PC-9 (cell line): ENCODE measurements at regions not wholly inside any gene's neighbourhood (a gene's known extent, or its start where the extent isn't known, plus 50 kb on each side); places are given as distances from the start of the nearest gene placed in this dataset.

Experiments
- BruUV-seq: library from RNA; stranded (reverse); fragments of 400-500 nt; replicated peaks from 2 replicates; lab custom pipeline; 2021; lab: Mats Ljungman, UMichigan
- CTCF ChIA-PET: fragments of 300-600 bp; sonication (Branson Sonifier 250); formaldehyde crosslinking; loops from one replicate; lab custom pipeline; 2022; ENCODE audit warnings: antibody characterized with exemption; lab: Charles Lee
- POLR2A ChIA-PET: fragments of 300-600 bp; sonication (Branson Sonifier 250); formaldehyde crosslinking; loops from one replicate; lab custom pipeline; 2022; ENCODE audit warnings: antibody characterized with exemption; ENCODE audit not compliant: unreplicated experiment; lab: Charles Lee
- DNase-seq, 2 experiments: peaks; one replicate each; pipeline versions ENCODE4 v3.0.0 to v3.0.0-alpha.2; 2015 to 2022; ENCODE audit warnings: mixed read lengths in 1 of 2
- H2AFZ ChIP-seq: fragments of 200-600 bp; sonication (generic); 2 replicates; pipeline ENCODE4 v1.8.1; 2017; ENCODE audit warnings: antibody characterized with exemption
- H3F3A ChIP-seq: fragments of 200-600 bp; sonication (generic); 2 replicates; pipeline ENCODE4 v1.8.1; 2017; ENCODE audit warnings: antibody characterized with exemption, mild to moderate bottlenecking, low read depth; ENCODE audit not compliant: insufficient read depth
- H3K27ac ChIP-seq: fragments of 200-600 bp; sonication (generic); 2 replicates; pipeline ENCODE4 v1.6.1; 2016; ENCODE audit warnings: mixed run types
- H3K27me3 ChIP-seq: fragments of 200-600 bp; sonication (generic); 2 replicates; pipeline ENCODE4 v1.6.1; 2016; ENCODE audit warnings: low read depth, mixed run types; ENCODE audit not compliant: insufficient read depth
- H3K36me3 ChIP-seq: fragments of 200-600 bp; sonication (generic); 2 replicates; pipeline ENCODE4 v1.6.1; 2016; ENCODE audit warnings: low read depth, mixed run types
- H3K4me1 ChIP-seq: fragments of 200-600 bp; sonication (generic); replicated peaks from 2 replicates; pipeline ENCODE4 v1.6.1; 2016; ENCODE audit warnings: mixed run types; ENCODE audit not compliant: insufficient read depth
- H3K4me2 ChIP-seq: fragments of 200-600 bp; sonication (generic); 2 replicates; pipeline ENCODE4 v1.6.1; 2017; ENCODE audit warnings: mixed run types
- H3K4me3 ChIP-seq: fragments of 200-600 bp; sonication (generic); 2 replicates; pipeline ENCODE4 v1.6.1; 2016; ENCODE audit warnings: mixed run types
- H3K79me2 ChIP-seq: fragments of 200-600 bp; sonication (generic); 2 replicates; pipeline ENCODE4 v1.6.1; 2017; ENCODE audit warnings: low read depth, mixed run types
- H3K9me2 ChIP-seq: fragments of 200-600 bp; sonication (generic); 2 replicates; pipeline ENCODE4 v1.8.1; 2017; ENCODE audit warnings: mild to moderate bottlenecking; ENCODE audit not compliant: insufficient read depth
- H3K9me3 ChIP-seq: fragments of 200-600 bp; sonication (generic); 2 replicates; pipeline ENCODE4 v1.8.1; 2016; ENCODE audit warnings: low read depth; ENCODE audit not compliant: insufficient read depth
- H4K20me1 ChIP-seq: fragments of 200-600 bp; sonication (generic); 2 replicates; pipeline ENCODE4 v1.8.1; 2017; ENCODE audit not compliant: insufficient read depth
- EZH2 ChIP-seq: fragments of 200-600 bp; sonication (generic); IDR thresholded peaks from 2 replicates; pipeline ENCODE4 v1.8.0; 2017; ENCODE audit warnings: antibody characterized with exemption, low read depth
- intact Hi-C: fragments of 100-400 bp; cut with micrococcal nuclease; formaldehyde crosslinking; loops from one replicate; pipeline ENCODE4 v1.10.0; 2022; ENCODE audit not compliant: unreplicated experiment
- TF ChIP-seq, protein P1 (sequence below): fragments of 200-600 bp; sonication (generic); conservative IDR thresholded peaks from 2 replicates; pipeline ENCODE4 v1.6.1; 2017; ENCODE audit warnings: mixed run types, antibody characterized with exemption, mild to moderate bottlenecking, moderate library complexity

DNA sequence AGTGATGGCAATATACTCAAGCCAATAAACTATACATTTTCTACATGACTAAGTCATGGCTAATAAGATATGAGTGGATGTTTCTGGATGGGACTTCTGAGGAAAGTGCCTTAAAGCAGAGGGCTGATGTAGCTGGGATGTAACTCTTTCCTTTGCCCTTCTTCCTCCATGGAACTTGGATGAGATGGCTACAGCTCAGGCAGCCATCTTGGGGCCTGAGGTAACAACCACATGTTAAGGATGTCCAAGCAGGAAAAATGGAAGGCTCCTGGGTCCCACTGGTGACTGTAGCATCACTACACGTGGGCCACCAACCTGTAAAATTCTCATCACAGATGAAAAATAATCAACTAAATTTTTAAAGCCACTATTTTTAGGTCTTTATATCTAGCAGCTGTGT, 54.4 kb upstream of the GRIP1 start:
- intact Hi-C loops = no loop called here
- CTCF ChIA-PET = no interaction called here

GRCh38 chr12:66733839-66734238, 55.0 kb upstream of the GRIP1 start:
- no peak overlapping the region for H3K27ac ChIP-seq
- no peak overlapping the region for H3K4me3 ChIP-seq
- H3K27me3 ChIP-seq = no peaks in the 10 kb centered on the region
- intact Hi-C loops = no loop called here
- BruUV-seq = no TSS peak
- no peak overlapping the region for H2AFZ ChIP-seq
- H3K79me2 ChIP-seq = no peaks in the 10 kb centered on the region
- no peak for DNase-seq
- H3K4me1 ChIP-seq = no peaks in the 10 kb centered on the region
- H3F3A ChIP-seq = no peaks in the 10 kb centered on the region
- H4K20me1 ChIP-seq = no peaks in the 10 kb centered on the region
- no peaks in the 10 kb centered on the region for H3K9me2 ChIP-seq
- CTCF ChIA-PET = no interaction called here
- no peaks in the 10 kb centered on the region for H3K36me3 ChIP-seq
- H3K9me3 ChIP-seq = no peaks in the 10 kb centered on the region
- TF ChIP-seq EZH2 = no peak
- TF ChIP-seq, protein P1, sequence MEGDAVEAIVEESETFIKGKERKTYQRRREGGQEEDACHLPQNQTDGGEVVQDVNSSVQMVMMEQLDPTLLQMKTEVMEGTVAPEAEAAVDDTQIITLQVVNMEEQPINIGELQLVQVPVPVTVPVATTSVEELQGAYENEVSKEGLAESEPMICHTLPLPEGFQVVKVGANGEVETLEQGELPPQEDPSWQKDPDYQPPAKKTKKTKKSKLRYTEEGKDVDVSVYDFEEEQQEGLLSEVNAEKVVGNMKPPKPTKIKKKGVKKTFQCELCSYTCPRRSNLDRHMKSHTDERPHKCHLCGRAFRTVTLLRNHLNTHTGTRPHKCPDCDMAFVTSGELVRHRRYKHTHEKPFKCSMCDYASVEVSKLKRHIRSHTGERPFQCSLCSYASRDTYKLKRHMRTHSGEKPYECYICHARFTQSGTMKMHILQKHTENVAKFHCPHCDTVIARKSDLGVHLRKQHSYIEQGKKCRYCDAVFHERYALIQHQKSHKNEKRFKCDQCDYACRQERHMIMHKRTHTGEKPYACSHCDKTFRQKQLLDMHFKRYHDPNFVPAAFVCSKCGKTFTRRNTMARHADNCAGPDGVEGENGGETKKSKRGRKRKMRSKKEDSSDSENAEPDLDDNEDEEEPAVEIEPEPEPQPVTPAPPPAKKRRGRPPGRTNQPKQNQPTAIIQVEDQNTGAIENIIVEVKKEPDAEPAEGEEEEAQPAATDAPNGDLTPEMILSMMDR = no peak
- POLR2A ChIA-PET = interaction anchor here (0.5 kb wide), 1 partner anchor 541 kb away, joined by 4 read pairs; no protein-coding TSS in a partner anchor
- H3K4me2 ChIP-seq = no peak overlapping the region

More for the DNA sequence above, 54.4 kb upstream of the GRIP1 start:
- Histone ChIP-seq H3K79me2 (no peaks in the 10 kb centered on the region), H3K4me2 (no peak overlapping the region), H3K4me3 (no peak overlapping the region), H2AFZ (no peak overlapping the region), H3K9me2 (no peaks in the 10 kb centered on the region), H3K27me3 (no peaks in the 10 kb centered on the region), H3K4me1 (no peaks in the 10 kb centered on the region), H3K36me3 (no peaks in the 10 kb centered on the region), H3K9me3 (no peaks in the 10 kb centered on the region), H3K27ac (no peak overlapping the region), H3F3A (no peaks in the 10 kb centered on the region), H4K20me1 (no peaks in the 10 kb centered on the region)
- POLR2A ChIA-PET = no interaction called here
- DNase-seq = no peak
- no TSS peak for BruUV-seq
- TF ChIP-seq, protein P1 = no peak
- no peak for TF ChIP-seq EZH2

- intact Hi-C loops = no loop called here
- H3K4me1 ChIP-seq = peaks cover 4% of the 10 kb centered on the region
- H3K27me3 ChIP-seq = no peaks in the 10 kb centered on the region
- no peak overlapping the region for H3K27ac ChIP-seq
- H3K79me2 ChIP-seq = no peaks in the 10 kb centered on the region
- no peaks in the 10 kb centered on the region for H4K20me1 ChIP-seq
- no peaks in the 10 kb centered on the region for H3K9me2 ChIP-seq
- no peak overlapping the region for H3K4me3 ChIP-seq
- no peak for DNase-seq
- no peaks in the 10 kb centered on the region for H3K36me3 ChIP-seq
- no peak overlapping the region for H2AFZ ChIP-seq
- no peaks in the 10 kb centered on the region for H3F3A ChIP-seq
- no peaks in the 10 kb centered on the region for H3K9me3 ChIP-seq
- ChIA-PET POLR2A (no interaction called here), CTCF (no interaction called here)
- no peak for TF ChIP-seq EZH2
- TF ChIP-seq, protein P1 = no peak
- no peak overlapping the region for H3K4me2 ChIP-seq
- no TSS peak for BruUV-seq
Measured at GRCh38 chr12:66735275-66735674, 56.4 kb upstream of the GRIP1 start.
